Transverse colon (tissue), 4 donors: ENCODE measurements at regions not wholly inside any gene's neighbourhood (a gene's known extent, or its start where the extent isn't known, plus 50 kb on each side); places are given as distances from the start of the nearest gene placed in this dataset.

Experiments used
- DNase-seq: peaks from one replicate; pipeline ENCODE4 v3.0.0-alpha.2; 2019
- H3K27ac ChIP-seq, 4 donors: fragments of 200-600 bp; sonication (generic); 2 replicates each; pipeline ENCODE4 v1.5.1; 2016 to 2018; ENCODE audit warnings: inconsistent platforms in 4 of 4
- H3K27me3 ChIP-seq: fragments of 200-600 bp; sonication (generic); 2 replicates; pipeline ENCODE4 v1.5.1; 2017; ENCODE audit warnings: inconsistent platforms
- H3K36me3 ChIP-seq, 4 donors: fragments of 200-600 bp; sonication (generic); 2 replicates each; pipeline ENCODE4 v1.5.1; 2017 to 2019; ENCODE audit warnings: inconsistent platforms in 4 of 4
- H3K4me1 ChIP-seq, 4 donors: fragments of 200-600 bp; sonication (generic); 2 replicates each; pipeline ENCODE4 v1.5.1; 2017 to 2020; ENCODE audit warnings: inconsistent platforms in 4 of 4
- H3K4me3 ChIP-seq, 4 donors: fragments of 200-600 bp; sonication (generic); 1 replicate in 1 of 4; 2 replicates in 3 of 4; pipeline versions ENCODE4 v1.5.1 to v1.6.1; 2017 to 2019; ENCODE audit warnings: inconsistent platforms in 4 of 4
- H3K9me3 ChIP-seq, 2 donors: fragments of 200-600 bp; sonication (generic); 2 replicates each; pipeline ENCODE4 v1.5.1; 2017 to 2019; ENCODE audit warnings: inconsistent platforms in 2 of 2
- CTCF ChIP-seq, 5 experiments: fragments of 200-600 bp in 3 of 5; fragments of 450-650 bp in 2 of 5; sonication (generic) in 3 of 5; IDR thresholded peaks; 1 replicate in 2 of 5; 2 replicates in 3 of 5; pipeline ENCODE4 v1.5.1; 2016 to 2017; ENCODE audit warnings: antibody characterized with exemption in 5 of 5, inconsistent platforms in 3 of 5, mild to moderate bottlenecking in 2 of 5, moderate library complexity in 1 of 5
- EP300 ChIP-seq: sonication (generic); formaldehyde crosslinking; IDR thresholded peaks from one replicate; pipeline ENCODE4 v1.6.1; 2017; ENCODE audit warnings: antibody characterized with exemption, low read depth
- POLR2A ChIP-seq: fragments of 450-650 bp; IDR thresholded peaks from one replicate; pipeline ENCODE4 v1.6.1; 2016; ENCODE audit warnings: antibody characterized with exemption, mild to moderate bottlenecking, moderate library complexity
- POLR2AphosphoS5 ChIP-seq, 3 donors: sonication (generic); formaldehyde crosslinking; IDR thresholded peaks; one replicate each; pipeline ENCODE4 v1.6.1; 2016; ENCODE audit warnings: antibody characterized with exemption in 3 of 3
- WGBS, 2 donors: methylation state at CpG; one replicate each; pipeline ENCODE4 v1.1.5; 2018; ENCODE audit warnings: low coverage in 1 of 2; 5-methylcytosine and 5-hydroxymethylcytosine counted together
- in situ Hi-C, 4 donors: fragments of 200-750 bp; cut with MboI; loops; one replicate each; pipeline versions ENCODE4 v1.15.0 to v1.15.1; 2017; ENCODE audit warnings: low sequenced_read_pairs in 3 of 4, low pct_ligation_motif_present in 1 of 4, low pct_unique_long_range_greater_than_20kb in 1 of 4
- intact Hi-C: fragments of 100-400 bp; cut with DNase I; formaldehyde crosslinking; loops from one replicate; pipeline ENCODE4 v1.15.1; 2023; ENCODE audit warnings: low total_unique reads

- Histone ChIP-seq H3K36me3 (no peaks in the 10 kb centered on the region), H3K4me1 (no peaks in the 10 kb centered on the region), H3K4me3 (no peak overlapping the region), H3K27me3 (no peaks in the 10 kb centered on the region), H3K27ac (no peak overlapping the region), H3K9me3 (no peaks in the 10 kb centered on the region)
- in situ Hi-C loops (no loop called here), intact Hi-C loops (no loop called here)
- TF ChIP-seq POLR2A: no peak
- no peak for TF ChIP-seq CTCF (IDR thresholded peaks at IDR 0.05)
- TF ChIP-seq EP300: no peak
- TF ChIP-seq POLR2AphosphoS5 (IDR thresholded peaks at IDR 0.05): no peak
- no peak for DNase-seq
- WGBS, 2 donors: 92% methylated on average over 1 of the region's 1 CpG; no CpG with 5 or more reads in 1 of the 2 donors
Measured at GRCh38 chr12:105980085-105980484, 158.7 kb downstream of the NUAK1 start.

- H3K27me3 ChIP-seq: no peaks in the 10 kb centered on the region
- no peak overlapping the region for H3K27ac ChIP-seq
- in situ Hi-C loops: no loop called here
- WGBS, 2 donors: 87 to 100% methylated on average over 1 to 5 of the region's 5 CpGs
- H3K4me1 ChIP-seq: no peaks in the 10 kb centered on the region
- H3K36me3 ChIP-seq: no peaks in the 10 kb centered on the region
- H3K9me3 ChIP-seq: no peaks in the 10 kb centered on the region
- intact Hi-C loops: no loop called here
- no peak for DNase-seq
- TF ChIP-seq CTCF (IDR thresholded peaks at IDR 0.05) (no peak), POLR2AphosphoS5 (IDR thresholded peaks at IDR 0.05) (no peak), POLR2A (no peak), EP300 (no peak)
- H3K4me3 ChIP-seq: no peak overlapping the region
Measured at GRCh38 chr12:105980533-105980932, 158.2 kb downstream of the NUAK1 start.

GRCh38 chr12:105982022-105982421 lies 156.7 kb downstream of the NUAK1 start:
- TF ChIP-seq POLR2A: no peak
- no peak for TF ChIP-seq CTCF (IDR thresholded peaks at IDR 0.05)
- no peak for TF ChIP-seq EP300
- TF ChIP-seq POLR2AphosphoS5 (IDR thresholded peaks at IDR 0.05): no peak
- intact Hi-C loops (no loop called here), in situ Hi-C loops (no loop called here)
- H3K36me3 ChIP-seq: no peaks in the 10 kb centered on the region
- no peaks in the 10 kb centered on the region for H3K9me3 ChIP-seq
- 66 to 67% methylated on average over 1 to 6 of the region's 6 CpGs for WGBS, 2 donors
- H3K27me3 ChIP-seq: no peaks in the 10 kb centered on the region
- no peaks in the 10 kb centered on the region for H3K4me1 ChIP-seq
- no peak overlapping the region for H3K27ac ChIP-seq
- H3K4me3 ChIP-seq: no peak overlapping the region
- DNase-seq: no peak

GRCh38 chr12:105983622-105984320 lies 155.0 kb downstream of the NUAK1 start:
- intact Hi-C loops: no loop called here
- Histone ChIP-seq H3K4me3 (no peak overlapping the region), H3K27ac (no peak overlapping the region), H3K36me3 (no peaks in the 10 kb centered on the region), H3K27me3 (no peaks in the 10 kb centered on the region), H3K4me1 (no peaks in the 10 kb centered on the region), H3K9me3 (no peaks in the 10 kb centered on the region)
- no peak for TF ChIP-seq POLR2AphosphoS5 (IDR thresholded peaks at IDR 0.05)
- no peak for TF ChIP-seq EP300
- no peak for TF ChIP-seq POLR2A
- no peak for TF ChIP-seq CTCF (IDR thresholded peaks at IDR 0.05)
- in situ Hi-C loops: no loop called here
- 60 to 79% methylated on average over 2 to 6 of the region's 7 CpGs for WGBS, 2 donors
- DNase-seq: no peak
